ENCODE measurements at regions not wholly inside any gene's neighbourhood (a gene's known extent, or its start where the extent isn't known, plus 50 kb on each side); places are given as distances from the start of the nearest gene placed in this dataset.
A peak's percentile ranks its signal among the peaks of the same experiment; 100 is the strongest.
"Not testable (repeated sequence)": the region's sequence is repeated elsewhere in the genome, so short reads cannot be mapped to it uniquely, and the experiment has no call there.

DNA sequence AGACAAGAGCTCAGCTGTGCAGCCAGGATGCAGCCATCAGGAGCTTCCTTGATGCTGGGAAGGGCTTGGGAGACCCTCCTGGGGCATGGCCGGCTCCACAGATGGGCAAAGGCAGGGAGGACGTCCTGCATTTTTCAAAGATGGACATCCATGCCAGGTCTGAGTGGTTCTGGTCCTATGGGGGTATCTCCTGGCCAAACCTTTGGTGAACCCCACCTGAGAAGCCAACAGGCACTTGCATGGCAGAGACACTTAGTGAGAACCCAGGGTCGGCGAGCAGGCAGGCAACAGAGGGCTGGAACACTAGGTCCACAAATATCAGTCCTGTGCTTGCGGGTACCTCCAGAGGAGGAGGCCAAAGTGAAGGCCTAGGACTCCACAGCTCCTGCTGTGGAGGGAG is 70.0 kb downstream of the KCTD15 start:
- no peak for DNase-seq (ENCODE audit: low read depth)

DNA sequence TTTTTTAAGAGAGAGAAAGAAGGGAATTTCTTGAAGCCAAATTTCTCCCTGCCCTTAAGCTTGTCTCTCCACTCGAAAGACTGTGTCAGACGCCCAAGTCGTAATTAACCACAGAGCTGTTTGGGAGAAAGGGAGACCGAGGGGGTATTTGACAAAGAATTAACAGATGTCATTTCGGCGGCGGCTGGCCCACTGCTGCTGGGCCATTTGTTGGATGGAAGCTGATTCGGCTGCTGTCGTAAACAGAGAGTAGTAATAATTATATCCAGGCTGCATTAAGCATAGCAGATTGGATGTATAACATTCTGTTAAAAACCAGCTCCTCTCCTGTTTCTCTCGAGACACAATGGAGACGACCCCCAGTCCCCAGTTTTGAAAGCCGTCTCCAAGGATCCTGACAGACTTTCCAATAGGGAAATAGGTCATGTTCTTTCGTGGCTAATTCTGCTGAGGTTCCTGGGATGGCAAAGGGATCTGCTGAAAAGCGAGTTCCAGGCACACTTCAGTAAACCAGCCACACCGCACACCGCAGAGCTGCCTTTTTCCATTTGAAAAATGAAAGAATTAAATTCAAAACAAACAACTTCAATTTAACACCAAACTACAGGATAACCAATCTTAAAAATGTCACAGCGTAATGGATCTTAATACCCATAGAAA is 71.5 kb downstream of the KCTD15 start:
- DNase-seq (ENCODE audit: low read depth): no peak

DNA sequence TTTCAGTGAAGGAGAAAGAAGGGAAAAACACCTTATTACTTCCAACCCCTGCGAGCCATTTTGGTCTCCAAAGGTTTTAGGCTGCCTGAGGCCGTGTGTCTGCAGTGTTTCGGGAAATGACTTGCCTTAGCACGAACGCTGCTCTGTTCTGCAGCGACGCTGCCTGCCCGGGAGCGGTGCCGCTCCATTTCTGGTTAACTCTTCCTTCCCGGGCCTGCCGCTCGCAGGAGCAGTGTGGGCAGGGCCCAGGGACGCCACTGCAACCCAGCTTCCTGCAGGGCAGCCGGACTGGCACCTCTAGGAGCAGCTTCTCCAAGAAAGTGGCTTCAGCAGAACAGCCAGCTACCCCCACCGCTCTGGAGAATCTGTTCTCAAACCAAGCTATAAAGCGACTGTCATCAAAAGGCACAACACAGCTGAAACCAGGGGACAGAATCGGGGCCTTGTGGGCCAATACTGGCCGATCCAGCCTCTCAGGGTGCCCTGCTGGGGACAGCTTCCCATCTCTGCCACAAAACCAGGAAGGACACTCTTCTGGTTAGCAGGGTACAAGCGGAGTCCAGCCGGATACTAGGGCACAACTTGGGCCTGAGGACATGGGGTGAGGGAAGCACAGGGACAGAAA is 72.2 kb downstream of the KCTD15 start:
- peak; percentile 59 for DNase-seq (ENCODE audit: low read depth)

DNA sequence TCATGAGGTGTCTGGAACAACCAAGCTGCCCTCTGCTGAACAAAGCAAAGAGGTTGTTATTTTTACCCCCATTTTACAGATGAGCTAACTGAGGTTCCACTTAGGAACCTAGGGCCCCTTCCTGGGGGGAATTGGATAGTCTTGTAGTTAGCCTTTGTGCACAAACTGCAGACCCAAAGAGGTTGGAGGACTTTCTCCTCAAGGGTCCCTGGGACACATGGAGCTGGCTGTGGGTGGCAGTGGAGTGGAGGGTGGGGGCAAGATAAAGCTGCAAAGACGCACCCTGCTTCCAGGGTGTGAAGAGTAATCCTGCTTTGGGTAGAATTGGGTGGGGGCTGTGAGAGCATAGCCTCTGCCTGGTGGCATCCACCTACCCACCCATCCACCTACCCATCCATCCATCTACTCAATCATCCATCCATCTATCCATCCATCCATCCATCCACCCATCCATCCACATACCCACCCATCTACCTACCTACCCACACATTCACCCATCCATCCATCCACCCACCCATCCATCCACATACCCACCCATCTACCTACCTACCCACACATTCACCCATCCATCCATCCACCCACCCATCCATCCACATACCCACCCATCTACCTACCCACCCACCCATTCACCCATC is 73.7 kb downstream of the KCTD15 start:
- DNase-seq (ENCODE audit: low read depth): not testable (repeated sequence)

DNA sequence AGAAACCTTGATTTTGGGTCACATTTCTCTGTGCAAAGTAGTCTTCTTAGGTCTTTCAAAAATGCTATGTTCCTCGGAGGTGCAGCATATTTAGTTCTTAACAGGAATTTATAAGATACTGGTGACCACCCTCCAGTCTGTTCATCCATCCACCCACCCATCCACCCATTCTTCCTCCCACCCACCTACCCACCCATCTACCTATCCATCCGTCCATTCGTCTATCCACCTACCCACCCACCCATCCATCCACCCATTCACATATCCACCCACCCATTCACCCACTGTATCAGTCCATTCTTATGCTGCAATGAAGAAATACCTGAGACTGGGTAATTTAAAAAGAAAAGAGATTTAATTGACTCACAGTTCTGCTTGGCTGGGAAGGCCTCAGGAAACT is 74.9 kb downstream of the KCTD15 start:
- no peak for DNase-seq (ENCODE audit: low read depth)

DNA sequence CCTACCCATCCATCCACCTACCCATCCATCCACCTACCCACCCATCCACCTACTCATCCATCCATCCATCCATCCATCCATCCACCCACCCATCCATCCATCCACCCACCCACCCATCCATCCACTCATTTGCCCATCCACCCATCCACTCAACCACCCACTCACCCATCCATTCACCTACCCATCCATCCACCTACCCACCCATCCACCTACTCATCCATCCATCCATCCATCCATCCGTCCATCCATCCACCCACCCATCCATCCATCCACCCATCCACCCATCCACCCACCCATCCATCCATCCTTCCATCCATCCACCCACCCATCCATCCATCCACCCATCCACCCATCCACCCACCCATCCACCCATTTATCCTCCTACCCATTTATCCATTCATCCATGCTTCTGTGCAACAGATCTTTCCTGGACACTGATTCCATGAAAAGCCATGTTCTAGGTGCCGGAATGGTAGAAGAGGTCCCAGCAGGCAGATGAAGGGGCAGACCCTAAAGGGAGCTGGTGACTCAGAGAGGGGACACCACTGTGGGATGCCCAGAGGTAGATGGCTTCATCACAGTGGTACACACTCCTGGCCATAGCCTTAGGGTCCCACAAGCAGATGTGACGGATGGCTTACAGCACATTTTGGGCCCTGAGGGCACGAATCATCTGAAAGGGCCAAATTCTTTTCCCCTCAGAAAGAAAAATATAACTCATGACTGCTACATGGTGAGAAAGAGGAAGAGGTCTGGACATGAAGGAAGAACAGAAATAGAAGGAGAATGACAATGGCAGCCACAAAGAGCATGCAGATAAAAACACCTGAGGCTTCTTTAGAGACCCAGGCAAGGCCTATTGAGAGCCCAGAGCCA is 76.0 kb downstream of the KCTD15 start:
- no peak for DNase-seq (ENCODE audit: low read depth)

DNA sequence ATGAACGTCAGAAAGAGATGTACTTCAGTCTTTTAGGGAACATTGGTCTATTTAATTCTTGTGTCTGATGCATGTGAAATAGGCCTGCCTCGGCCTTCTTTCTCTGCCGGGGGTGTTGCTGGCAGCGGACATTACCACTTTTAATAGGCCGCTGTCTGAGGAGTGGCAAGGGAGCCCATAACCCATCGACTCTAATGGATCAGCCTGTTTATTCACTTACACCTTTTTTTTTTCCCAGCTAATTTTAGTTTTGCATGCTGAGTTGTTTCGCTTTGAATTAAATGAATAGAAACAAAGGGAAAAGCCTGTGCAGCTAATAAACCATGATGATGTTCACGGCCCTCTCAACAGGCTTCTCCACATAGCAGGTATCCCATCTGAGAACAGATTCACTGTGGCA is 78.4 kb downstream of the KCTD15 start:
- DNase-seq (ENCODE audit: low read depth): no peak

DNA sequence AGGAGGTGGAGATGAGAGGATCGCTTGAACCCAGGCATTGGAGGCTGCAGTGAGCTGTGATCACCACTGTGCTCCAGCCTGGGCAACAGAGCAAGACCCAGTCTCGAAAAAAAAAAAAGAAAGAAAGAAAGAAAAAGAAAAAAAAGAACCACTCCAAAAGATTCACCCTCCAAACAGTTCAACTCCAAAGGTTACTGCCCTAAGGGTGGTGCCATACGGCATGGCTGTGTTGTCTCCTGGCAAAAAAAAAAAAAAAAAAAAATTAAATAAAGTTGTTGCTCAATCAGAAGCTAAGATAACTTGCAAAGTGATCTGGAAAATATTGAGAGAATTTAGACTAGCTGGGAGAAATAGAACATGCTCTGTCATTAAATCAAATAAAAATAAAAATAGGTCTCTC is 79.5 kb downstream of the KCTD15 start:
- DNase-seq (ENCODE audit: low read depth): no peak

DNA sequence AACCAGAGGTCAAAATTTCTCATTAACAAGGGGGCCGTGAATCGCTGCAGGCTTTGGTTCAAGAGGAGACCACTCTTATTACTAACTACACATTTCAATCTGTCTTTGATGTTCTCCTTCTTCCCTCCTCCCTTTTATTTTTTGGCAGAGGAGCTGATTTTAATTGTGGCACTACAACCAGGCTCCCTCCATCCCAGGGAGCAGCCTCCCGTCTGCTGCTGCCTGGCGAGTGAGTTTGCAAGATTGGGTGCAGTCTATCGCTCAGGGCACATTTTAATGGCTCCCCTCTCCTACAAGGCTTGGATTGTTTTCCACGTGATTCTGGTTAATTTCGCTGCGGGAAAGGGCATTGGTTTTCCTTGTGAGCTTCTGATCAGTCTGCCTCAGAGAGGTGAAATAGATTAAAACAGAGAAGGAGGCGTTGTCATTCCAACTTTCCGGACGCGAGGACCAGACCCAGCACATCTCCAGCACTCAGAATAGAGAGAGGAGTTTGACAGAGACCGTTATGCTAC is 81.4 kb downstream of the KCTD15 start:
- DNase-seq (ENCODE audit: low read depth): no peak

DNA sequence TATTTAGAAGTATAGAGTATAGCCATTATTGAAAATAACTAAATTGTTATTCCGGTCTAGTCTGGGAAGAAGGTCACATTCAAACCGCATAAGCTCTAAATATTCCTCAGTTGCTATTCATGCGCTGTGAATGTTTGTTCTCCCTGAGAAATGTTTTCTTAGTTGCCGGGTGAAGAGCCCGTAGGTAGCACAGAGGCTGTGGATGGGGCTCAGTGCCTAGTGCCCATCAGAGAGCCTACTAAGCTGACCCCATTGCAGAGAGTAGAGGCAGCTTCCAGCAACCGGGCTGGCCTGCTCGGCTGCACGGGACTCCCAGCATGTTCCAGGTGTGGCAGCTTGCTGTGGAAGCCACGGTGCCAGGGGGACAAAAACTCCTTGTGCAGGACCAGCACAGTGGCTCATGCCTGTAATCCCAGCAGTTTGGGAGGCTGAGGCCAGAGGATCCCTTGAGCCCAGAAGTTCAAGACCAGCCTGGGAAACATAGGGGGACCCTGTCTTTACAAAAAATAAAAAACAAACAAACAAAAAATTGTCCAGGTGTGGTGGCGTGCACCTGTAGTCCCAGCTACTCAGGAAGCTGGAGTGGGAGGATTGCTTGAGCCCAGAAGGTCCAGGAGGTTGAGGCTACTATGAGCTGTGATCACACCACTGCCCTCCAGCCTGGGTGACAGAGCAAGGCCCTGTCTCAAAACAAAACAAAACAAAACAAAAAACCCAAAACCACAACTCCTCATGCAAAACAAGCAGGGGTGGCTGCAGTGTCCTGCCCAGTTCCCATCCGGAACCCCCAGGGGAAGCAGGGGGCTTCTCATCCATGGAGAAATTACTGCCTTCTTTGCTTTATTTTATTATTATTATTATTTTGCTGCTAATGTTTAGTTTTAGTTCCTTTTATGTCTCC is 82.5 kb downstream of the KCTD15 start:
- DNase-seq (ENCODE audit: low read depth): no peak

DNA sequence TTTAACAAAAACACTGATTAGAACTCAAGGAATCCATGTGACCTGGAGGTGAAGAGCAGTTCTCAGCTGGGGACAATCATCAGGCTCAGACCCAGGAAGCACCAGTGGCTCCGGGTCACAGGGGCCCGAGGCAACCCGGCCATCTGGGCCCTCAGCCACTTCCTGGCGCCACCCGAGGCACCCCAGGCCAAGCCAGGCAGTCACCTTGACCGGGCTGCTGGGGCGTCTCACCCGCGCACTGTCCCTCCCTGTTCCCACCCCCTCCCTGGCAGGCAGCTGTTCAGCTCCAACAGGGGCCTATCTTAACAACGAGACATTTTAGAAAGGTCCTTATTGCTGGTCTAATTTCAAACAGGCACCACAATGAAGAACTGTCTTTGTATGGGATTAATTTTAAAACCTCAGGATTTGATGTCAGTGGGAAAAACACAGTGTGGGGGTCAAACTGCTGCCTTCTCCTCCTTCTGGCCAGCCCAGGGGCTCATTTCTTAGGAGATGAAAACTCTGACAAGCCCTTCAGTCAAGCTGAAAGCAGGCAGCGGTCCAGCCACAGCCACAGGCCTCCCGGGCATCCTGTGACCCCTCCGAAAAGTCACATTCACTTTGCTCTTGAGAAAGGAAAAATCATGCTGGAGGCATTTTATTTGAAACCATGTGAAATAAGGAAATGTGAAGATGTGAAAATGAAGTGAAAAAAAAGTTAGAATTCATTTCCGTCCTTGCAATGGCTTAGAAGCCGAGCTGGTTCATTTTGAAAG is 83.3 kb downstream of the KCTD15 start:
- no peak for DNase-seq (ENCODE audit: low read depth)

DNA sequence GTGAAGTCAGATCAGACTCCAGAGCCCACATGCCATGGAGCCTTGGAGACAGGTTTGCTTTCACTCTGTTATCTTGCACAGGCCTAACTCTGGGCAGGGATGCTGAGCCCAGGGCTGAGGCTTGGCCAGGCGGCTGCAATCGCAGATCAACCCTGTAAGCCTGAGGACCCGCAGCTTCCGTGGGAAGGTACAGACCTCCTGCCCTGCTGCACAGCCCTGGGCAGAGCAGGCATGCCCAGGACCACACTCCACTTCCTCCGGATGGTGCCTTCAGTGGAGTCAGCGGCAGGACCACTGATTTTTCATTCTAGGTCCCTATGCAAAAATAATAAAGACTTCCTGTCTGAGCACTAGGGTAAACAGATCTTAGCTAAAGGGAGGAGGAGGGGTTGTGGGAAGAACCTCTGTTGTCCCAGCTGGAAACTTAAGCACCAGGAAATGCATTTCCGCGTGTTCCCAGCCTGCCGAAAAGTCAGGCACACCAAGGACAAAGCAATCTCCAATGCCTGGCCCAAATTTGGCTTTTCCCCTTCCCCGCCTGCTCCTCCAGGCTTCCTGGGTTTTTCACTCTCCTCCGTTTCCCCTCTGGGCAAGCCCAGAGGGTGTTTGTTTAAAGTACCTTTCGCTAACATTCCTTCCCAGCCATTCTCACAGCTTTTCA is 87.3 kb downstream of the KCTD15 start:
- no peak for DNase-seq (ENCODE audit: low read depth)

DNA sequence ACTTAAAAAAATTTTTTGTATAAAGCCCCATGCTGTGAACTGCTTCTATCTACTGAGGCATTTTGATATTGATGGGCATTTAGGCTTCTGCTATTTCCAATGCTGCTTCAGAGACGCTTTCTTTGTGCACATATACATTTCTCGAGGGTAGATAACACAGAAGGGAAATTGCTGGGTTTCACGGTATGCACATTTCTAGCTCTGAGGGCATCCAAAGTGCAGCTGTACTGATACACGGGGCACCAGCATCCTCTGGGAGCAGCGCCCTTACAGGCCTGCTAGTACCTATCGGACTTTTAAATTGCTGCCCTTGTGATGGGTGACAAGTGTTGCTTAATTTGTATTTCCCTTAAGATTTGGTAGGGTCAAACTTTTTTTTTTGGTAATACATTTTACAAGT is 88.6 kb downstream of the KCTD15 start:
- no peak for DNase-seq (ENCODE audit: low read depth)

DNA sequence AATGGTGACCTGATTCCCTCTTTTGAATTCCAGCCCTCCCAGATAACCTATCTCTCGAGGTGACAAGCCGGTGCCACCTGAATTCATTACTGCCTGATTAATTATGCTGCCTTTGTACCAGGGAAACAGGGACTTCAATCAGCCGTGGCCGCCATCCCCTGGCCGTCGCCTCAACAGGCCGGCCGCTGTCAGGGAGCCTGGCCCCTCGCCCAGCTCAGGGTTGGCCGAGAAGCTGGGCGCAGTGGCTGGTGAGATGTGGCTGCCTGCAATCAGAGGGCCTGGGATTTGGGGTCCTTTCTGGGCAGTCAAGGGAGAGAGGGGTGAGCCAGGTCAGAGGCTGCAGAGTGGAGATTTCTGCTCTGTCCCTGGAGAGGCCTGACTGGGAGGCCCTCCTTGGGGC is 91.2 kb downstream of the KCTD15 start:
- DNase-seq (ENCODE audit: low read depth): no peak

DNA sequence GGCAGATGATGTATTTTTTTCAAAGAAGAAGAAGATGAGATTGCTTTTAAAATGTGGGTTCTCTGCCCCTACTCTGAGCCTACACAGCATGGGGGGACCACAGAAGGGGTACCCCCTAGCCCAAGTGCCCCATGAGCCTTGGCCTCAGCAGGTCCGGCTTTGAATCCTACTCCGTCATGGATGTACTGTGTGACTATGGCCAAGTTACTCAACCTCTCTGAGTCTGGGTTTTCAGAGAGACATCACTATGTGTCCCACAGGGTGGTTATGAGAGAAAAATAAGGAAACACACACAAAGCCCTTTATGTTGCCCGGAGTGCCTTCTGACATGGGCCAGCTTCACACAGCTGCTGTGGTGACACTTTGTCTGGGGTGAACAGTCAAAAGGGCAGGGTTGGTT is 92.0 kb downstream of the KCTD15 start:
- no peak for DNase-seq (ENCODE audit: low read depth)

DNA sequence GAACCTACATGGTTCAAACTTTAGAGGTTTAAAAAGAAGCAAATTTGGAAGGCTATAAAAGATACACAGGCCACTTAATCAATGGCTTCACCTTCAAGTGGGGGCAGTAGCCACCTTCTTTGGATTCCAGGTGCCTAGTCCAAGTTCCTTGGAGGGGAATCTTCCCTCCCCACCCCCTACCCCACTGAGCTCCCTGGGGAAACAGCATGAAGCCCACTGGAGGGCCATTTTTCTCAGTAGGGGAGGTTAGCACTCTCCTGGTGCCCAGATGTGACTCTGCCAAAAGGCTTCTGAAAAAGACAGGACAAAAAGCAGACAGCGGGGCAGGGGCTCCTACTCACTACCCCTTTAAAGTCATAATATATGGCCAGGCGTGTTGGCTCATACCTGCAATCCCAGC is 93.9 kb downstream of the KCTD15 start:
- DNase-seq (ENCODE audit: low read depth): no peak

DNA sequence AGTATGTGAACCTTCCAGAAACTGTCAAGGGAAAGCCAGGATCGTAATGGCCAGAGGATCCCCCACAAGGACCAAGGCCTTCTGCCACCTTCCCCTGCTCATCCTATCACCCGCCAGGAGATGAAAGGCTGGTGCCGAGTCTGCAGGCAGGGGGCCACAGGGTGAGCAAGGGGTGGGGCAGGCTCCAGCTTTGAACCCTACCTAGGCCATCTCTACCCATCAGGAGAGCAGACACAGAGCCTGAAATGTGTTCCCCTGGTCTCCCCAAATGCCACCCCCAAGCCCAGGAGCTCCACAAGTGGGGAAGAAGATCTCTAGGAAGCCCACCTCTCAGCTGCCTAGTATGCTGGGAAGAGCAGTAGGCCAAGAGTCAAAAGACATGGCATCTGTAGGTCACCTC is 95.1 kb downstream of the KCTD15 start:
- DNase-seq (ENCODE audit: low read depth): no peak

DNA sequence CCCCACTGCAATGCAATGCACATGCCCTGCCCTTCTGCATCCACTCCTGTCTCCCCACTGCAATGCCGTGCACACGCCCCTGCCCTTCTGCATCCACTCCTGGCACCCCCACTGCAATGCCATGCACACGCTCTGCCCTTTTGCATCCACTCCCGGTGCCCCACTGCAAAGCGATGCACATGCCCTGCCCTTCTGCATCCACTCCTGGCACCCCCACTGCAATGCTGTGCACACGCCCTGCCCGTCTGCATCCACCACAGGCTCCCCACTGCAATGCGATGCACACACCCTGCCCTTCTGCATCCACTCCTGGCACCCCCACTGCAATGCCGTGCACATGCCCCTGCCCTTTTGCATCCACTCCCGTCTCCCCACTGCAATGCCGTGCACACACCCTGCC is 98.1 kb downstream of the KCTD15 start:
- no peak for DNase-seq (ENCODE audit: low read depth)

DNA sequence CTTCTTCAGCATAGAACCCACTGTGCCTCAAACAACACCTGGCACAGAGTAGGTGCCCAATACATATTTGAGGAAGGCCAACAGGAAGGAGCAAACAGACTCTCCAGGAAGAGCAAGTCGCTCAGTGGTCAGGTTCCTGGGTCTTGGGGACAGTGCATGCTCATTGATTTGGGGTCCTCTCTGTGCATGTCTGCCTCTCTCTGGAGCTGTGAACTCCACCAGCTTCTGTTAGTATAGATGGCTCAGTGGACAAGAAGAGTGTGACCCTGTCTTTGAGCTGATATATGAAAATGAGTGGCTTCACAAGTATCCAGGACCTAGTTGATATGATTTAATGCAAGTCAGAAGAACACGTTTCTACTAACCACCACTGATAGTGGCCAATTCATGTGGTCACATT is 98.7 kb downstream of the KCTD15 start:
- no peak for DNase-seq (ENCODE audit: low read depth)

DNA sequence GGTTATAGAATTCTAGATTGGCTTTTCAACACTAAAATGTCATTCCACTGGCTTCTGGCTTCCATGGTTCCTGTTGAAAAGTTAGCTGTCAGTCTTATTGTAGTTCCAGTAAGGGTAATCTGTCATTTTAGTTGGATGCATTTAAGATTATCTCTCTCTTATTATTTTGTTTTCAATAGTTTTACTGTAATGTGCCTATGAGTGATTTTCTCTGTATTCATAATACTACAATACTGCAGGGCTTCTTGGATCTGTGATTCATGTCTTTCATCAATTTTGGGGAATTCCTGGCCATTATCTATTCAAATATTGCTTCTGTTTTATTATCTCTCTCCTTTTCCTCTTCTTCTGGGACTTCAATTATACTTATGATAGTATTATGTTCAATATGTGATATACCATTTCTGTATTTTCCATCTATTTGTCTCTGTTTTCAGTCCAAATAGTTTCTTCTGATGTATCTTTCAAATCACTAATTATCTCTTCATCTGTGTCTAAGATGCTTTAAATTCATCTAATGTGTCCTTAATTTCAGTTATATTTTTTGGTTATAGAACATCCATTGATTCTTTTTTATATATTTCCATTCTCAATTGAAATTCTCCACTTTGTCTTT is 101.5 kb downstream of the KCTD15 start:
- DNase-seq (ENCODE audit: low read depth): no peak

Data from fibroblast of gingiva (primary cell).